ENCODE measurements at regions not wholly inside any gene's neighbourhood (a gene's known extent, or its start where the extent isn't known, plus 50 kb on each side); places are given as distances from the start of the nearest gene placed in this dataset.

DNA sequence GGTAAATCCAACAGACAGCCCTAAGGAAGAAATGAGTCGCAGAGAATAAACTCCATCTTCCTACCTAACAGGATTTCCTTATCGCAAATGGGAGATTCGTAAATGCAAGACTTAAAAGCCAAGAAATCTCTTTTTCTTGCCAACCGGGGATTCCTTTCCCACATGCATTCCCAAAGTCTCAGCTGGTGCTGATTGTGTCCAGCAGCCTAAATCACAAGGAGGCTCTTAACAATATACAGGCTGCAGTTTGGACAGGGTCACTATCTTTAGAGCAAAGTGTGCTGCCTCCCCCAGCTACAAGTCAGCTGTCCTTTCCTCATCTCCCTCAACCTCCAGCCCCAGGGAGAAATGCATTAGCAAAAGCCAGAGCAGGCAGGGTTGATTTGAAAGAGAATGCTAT is 189.8 kb upstream of the PLXNA2 start:
- TF ChIP-seq, protein P1, sequence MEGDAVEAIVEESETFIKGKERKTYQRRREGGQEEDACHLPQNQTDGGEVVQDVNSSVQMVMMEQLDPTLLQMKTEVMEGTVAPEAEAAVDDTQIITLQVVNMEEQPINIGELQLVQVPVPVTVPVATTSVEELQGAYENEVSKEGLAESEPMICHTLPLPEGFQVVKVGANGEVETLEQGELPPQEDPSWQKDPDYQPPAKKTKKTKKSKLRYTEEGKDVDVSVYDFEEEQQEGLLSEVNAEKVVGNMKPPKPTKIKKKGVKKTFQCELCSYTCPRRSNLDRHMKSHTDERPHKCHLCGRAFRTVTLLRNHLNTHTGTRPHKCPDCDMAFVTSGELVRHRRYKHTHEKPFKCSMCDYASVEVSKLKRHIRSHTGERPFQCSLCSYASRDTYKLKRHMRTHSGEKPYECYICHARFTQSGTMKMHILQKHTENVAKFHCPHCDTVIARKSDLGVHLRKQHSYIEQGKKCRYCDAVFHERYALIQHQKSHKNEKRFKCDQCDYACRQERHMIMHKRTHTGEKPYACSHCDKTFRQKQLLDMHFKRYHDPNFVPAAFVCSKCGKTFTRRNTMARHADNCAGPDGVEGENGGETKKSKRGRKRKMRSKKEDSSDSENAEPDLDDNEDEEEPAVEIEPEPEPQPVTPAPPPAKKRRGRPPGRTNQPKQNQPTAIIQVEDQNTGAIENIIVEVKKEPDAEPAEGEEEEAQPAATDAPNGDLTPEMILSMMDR (IDR thresholded peaks at IDR 0.05) = no peak
- no peak for TF ChIP-seq EP300 (IDR thresholded peaks at IDR 0.05)
- no peak for TF ChIP-seq POLR2A (IDR thresholded peaks at IDR 0.05)
- TF ChIP-seq POLR2AphosphoS5 (IDR thresholded peaks at IDR 0.05) = no peak
